ENCODE measurements at regions not wholly inside any gene's neighbourhood (a gene's known extent, or its start where the extent isn't known, plus 50 kb on each side); places are given as distances from the start of the nearest gene placed in this dataset.
"Not testable (repeated sequence)": the region's sequence is repeated elsewhere in the genome, so short reads cannot be mapped to it uniquely, and the experiment has no call there.

DNA sequence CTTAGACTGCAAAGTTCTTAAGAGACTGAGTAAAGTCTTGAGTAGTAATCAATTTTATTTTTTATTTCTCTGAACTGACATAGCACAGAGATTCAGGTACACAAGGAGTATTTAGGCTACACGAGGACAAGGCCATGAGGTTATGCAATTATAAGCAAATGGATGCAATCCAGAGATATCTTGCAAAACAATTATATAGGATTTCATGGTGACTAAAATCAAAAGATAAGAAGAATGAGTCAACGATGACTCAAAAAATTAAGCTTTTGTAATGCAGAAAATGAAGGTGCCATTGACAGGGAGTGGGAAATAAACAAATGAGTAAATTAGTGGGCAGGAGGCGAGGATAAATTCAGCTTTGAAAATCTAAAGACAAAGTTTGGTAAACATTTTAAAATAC lies 66.7 kb upstream of the MYO3A start:
- TF ChIP-seq, protein P1, sequence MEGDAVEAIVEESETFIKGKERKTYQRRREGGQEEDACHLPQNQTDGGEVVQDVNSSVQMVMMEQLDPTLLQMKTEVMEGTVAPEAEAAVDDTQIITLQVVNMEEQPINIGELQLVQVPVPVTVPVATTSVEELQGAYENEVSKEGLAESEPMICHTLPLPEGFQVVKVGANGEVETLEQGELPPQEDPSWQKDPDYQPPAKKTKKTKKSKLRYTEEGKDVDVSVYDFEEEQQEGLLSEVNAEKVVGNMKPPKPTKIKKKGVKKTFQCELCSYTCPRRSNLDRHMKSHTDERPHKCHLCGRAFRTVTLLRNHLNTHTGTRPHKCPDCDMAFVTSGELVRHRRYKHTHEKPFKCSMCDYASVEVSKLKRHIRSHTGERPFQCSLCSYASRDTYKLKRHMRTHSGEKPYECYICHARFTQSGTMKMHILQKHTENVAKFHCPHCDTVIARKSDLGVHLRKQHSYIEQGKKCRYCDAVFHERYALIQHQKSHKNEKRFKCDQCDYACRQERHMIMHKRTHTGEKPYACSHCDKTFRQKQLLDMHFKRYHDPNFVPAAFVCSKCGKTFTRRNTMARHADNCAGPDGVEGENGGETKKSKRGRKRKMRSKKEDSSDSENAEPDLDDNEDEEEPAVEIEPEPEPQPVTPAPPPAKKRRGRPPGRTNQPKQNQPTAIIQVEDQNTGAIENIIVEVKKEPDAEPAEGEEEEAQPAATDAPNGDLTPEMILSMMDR (IDR thresholded peaks at IDR 0.05; ENCODE audit: control extremely low read depth, extremely low read depth), result no peak
- Histone ChIP-seq H3K27me3 (ENCODE audit: control insufficient read depth in 3 of 3, insufficient read depth in 3 of 3, low read length in 2 of 3) (no peaks in the 10 kb centered on the region), H3K4me3 (no peak overlapping the region), H3K36me3 (ENCODE audit: control insufficient read depth in 4 of 4, insufficient read depth in 4 of 4, low read length in 4 of 4) (no peaks in the 10 kb centered on the region), H3K9me3 (ENCODE audit: control insufficient read depth in 4 of 4, insufficient read depth in 3 of 4, low read length in 3 of 4) (peaks cover 0 to 2% (median 0%) of the 10 kb centered on the region in 4 donors), H3K4me1 (ENCODE audit: control insufficient read depth in 5 of 5, insufficient read depth in 5 of 5, low read length in 5 of 5) (no peaks in the 10 kb centered on the region), H3K9ac (ENCODE audit: insufficient read depth in 1 of 2, low read length in 2 of 2) (no peak overlapping the region), H3K27ac (ENCODE audit: low read depth in 1 of 2, low read length in 1 of 2) (no peak overlapping the region)
- ATAC-seq (ENCODE audit: insufficient read depth, low FRiP score), result no peak
- no peak for DNase-seq
- WGBS, 2 donors, result 67 to 76% methylated on average over 3 of the region's 3 CpGs

DNA sequence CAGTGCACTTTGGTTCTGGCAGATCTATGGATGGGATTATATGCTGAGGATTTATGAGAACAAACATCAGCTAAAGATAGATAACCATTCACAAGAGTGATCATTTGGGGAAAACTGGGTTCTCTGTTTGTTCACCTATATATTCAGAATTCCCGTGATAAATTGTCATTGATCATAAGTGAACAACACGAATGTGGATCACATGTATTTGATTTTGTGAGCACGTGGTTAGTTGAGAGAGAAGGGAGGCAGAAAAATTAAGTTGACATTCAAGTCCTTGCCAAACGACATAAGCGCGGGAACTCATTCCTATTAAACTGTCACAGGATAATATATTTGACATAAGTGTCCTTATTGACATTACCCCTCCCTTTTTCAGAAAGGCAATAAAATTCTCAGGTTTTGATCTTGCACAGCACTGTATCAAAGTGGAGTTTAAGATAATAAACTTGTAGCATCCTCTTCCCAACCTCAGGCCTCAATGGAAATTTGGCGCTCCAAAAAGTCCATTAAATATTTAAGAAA lies 64.9 kb upstream of the MYO3A start:
- H3K27me3 ChIP-seq (ENCODE audit: control insufficient read depth in 3 of 3, insufficient read depth in 3 of 3, low read length in 2 of 3), result no peaks in the 10 kb centered on the region
- H3K9ac ChIP-seq (ENCODE audit: insufficient read depth in 1 of 2, low read length in 2 of 2), result no peak overlapping the region
- no peaks in the 10 kb centered on the region for H3K36me3 ChIP-seq (ENCODE audit: control insufficient read depth in 4 of 4, insufficient read depth in 4 of 4, low read length in 4 of 4)
- H3K27ac ChIP-seq (ENCODE audit: low read depth in 1 of 2, low read length in 1 of 2), result no peak overlapping the region
- no peaks in the 10 kb centered on the region for H3K9me3 ChIP-seq (ENCODE audit: control insufficient read depth in 4 of 4, insufficient read depth in 3 of 4, low read length in 3 of 4)
- TF ChIP-seq, protein P1 (IDR thresholded peaks at IDR 0.05; ENCODE audit: control extremely low read depth, extremely low read depth), result no peak
- H3K4me3 ChIP-seq, result no peak overlapping the region
- DNase-seq (no peak), ATAC-seq (ENCODE audit: insufficient read depth, low FRiP score) (no peak)
- no peaks in the 10 kb centered on the region for H3K4me1 ChIP-seq (ENCODE audit: control insufficient read depth in 5 of 5, insufficient read depth in 5 of 5, low read length in 5 of 5)
- 87% methylated on average over 7 of the region's 7 CpGs for WGBS, 2 donors

DNA sequence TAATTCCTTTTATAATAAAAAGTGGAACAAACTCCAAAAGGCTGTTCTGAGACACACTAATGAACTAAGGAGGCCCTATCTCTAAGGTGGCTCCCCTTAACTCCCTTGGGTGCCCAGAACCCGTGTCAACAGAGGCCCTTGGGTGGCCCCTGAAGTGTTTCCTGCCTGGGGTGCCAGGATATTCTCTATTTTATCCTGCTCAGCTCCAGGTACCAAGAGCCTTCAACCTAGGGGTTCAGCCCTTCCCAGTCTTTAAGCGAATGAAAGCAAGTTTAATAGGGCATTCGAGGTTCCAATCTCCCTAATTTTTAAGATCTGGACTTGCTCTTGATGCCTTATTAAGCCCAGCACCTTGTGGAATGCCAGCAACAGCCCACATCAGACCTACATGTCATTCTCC lies 64.4 kb upstream of the MYO3A start:
- H3K27ac ChIP-seq (ENCODE audit: low read depth in 1 of 2, low read length in 1 of 2), result no peak overlapping the region
- 84 to 90% methylated on average over 3 of the region's 3 CpGs for WGBS, 2 donors
- H3K9me3 ChIP-seq (ENCODE audit: control insufficient read depth in 4 of 4, insufficient read depth in 3 of 4, low read length in 3 of 4), result no peaks in the 10 kb centered on the region
- no peak overlapping the region for H3K4me3 ChIP-seq
- TF ChIP-seq, protein P1 (IDR thresholded peaks at IDR 0.05; ENCODE audit: control extremely low read depth, extremely low read depth), result no peak
- no peaks in the 10 kb centered on the region for H3K27me3 ChIP-seq (ENCODE audit: control insufficient read depth in 3 of 3, insufficient read depth in 3 of 3, low read length in 2 of 3)
- no peaks in the 10 kb centered on the region for H3K36me3 ChIP-seq (ENCODE audit: control insufficient read depth in 4 of 4, insufficient read depth in 4 of 4, low read length in 4 of 4)
- DNase-seq (no peak), ATAC-seq (ENCODE audit: insufficient read depth, low FRiP score) (no peak)
- H3K4me1 ChIP-seq (ENCODE audit: control insufficient read depth in 5 of 5, insufficient read depth in 5 of 5, low read length in 5 of 5), result no peaks in the 10 kb centered on the region
- H3K9ac ChIP-seq (ENCODE audit: insufficient read depth in 1 of 2, low read length in 2 of 2), result no peak overlapping the region

DNA sequence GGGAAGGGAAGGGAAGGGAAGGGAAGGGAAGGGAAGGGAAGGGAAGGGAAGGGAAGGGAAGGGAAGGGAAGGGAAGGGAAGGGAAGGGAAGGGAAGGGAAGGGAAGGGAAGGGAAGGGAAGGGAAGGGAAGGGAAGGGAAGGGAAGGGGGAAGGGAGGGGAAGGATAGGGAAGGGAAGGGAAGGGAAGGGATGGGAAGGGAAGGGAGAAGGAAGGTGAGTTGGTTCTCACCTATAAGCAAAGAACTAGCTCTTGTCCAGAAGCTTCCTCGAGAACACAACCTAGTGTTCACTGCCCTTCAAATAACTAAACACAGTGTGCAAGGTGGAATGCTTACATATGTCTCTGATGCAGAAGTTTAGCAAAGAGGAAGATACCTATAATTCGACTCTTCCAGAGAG lies 59.6 kb upstream of the MYO3A start:
- 76 to 78% methylated on average over 2 of the region's 2 CpGs for WGBS, 2 donors

More for the DNA sequence above, 59.6 kb upstream of the MYO3A start:
- not testable (repeated sequence) for H3K36me3 ChIP-seq (ENCODE audit: control insufficient read depth in 4 of 4, insufficient read depth in 4 of 4, low read length in 4 of 4); H3K9ac ChIP-seq (ENCODE audit: insufficient read depth in 1 of 2, low read length in 2 of 2); H3K9me3 ChIP-seq (ENCODE audit: control insufficient read depth in 4 of 4, insufficient read depth in 3 of 4, low read length in 3 of 4); H3K4me1 ChIP-seq (ENCODE audit: control insufficient read depth in 5 of 5, insufficient read depth in 5 of 5, low read length in 5 of 5); H3K4me3 ChIP-seq; H3K27me3 ChIP-seq (ENCODE audit: control insufficient read depth in 3 of 3, insufficient read depth in 3 of 3, low read length in 2 of 3); ATAC-seq (ENCODE audit: insufficient read depth, low FRiP score); DNase-seq; H3K27ac ChIP-seq (ENCODE audit: low read depth in 1 of 2, low read length in 1 of 2)
